ENCODE measurements at regions not wholly inside any gene's neighbourhood (a gene's known extent, or its start where the extent isn't known, plus 50 kb on each side); places are given as distances from the start of the nearest gene placed in this dataset.
"Not testable (repeated sequence)": the region's sequence is repeated elsewhere in the genome, so short reads cannot be mapped to it uniquely, and the experiment has no call there.

- H3K9me3 Mint-ChIP-seq = no peaks in the 10 kb centered on the region
- no peak overlapping the region for H3K27ac Mint-ChIP-seq
- peaks cover 9% of the 10 kb centered on the region for H3K4me1 Mint-ChIP-seq
- ATAC-seq (no peak), DNase-seq (no peak)
- peaks cover 2% of the 10 kb centered on the region for H3K27me3 Mint-ChIP-seq
- H3K4me3 Mint-ChIP-seq = no peak overlapping the region
- H3K36me3 Mint-ChIP-seq (ENCODE audit: low read depth) = no peaks in the 10 kb centered on the region
Observed at GRCh38 chr3:23709987-23710386, 95.8 kb upstream of the UBE2E1 start.

DNA sequence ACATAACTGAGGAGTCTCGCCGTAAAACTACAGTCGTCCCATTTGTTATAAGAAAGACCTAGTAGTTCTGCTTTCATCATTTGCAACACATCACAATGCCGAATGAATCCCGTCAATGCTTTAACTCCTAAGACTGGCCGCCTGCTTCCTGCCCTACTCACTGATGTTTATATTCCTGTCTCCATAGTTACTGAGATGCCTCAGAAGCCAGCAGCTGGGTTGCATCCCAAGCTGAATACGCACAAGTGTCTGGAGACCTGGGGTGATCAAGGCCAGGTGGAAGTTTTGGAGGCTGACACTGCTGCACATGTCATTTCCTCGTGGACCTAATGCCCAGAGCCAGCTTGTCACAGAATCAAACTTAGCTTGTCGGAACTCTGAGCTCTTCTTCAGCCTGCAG, 95.2 kb upstream of the UBE2E1 start:
- Mint-ChIP-seq H3K4me3 (no peak overlapping the region), H3K36me3 (ENCODE audit: low read depth) (no peaks in the 10 kb centered on the region), H3K9me3 (peaks cover 2% of the 10 kb centered on the region), H3K4me1 (peaks cover 9% of the 10 kb centered on the region), H3K27me3 (peaks cover 2% of the 10 kb centered on the region), H3K27ac (no peak overlapping the region)
- no peak for ATAC-seq
- no peak for DNase-seq

DNA sequence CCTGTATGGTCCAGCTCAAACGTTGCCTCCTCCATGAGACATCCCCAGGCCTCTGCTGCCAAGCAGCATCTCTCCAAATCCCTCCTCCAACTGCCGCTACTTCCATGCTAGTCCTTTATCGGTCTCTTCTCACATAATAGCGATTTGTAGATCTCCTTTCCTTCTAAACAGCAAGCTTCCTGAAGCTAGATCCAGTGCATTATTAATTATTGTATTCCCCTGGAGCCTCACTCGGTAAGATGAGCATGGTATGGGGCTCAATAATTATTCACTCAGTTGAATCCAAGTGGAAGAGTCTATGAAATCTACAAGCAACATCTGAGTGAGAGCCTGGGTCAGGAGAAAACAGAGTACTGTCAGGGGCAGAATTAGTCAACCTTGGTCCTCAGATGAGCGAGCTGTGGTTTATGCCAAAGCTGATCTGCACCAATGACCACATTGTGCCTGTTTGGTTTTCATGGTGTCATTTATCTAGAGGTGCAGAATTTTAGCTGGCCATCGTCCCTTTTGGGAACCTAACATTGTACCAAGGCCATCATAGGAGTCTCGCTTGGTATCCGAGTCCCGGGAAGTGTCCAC, 93.8 kb upstream of the UBE2E1 start:
- no peaks in the 10 kb centered on the region for H3K36me3 Mint-ChIP-seq (ENCODE audit: low read depth)

GRCh38 chr3:23712656-23713559, 92.8 kb upstream of the UBE2E1 start:
- H3K27ac Mint-ChIP-seq = no peak overlapping the region
- peaks cover 11% of the 10 kb centered on the region for H3K9me3 Mint-ChIP-seq
- ATAC-seq = no peak
- no peak for DNase-seq
- H3K4me1 Mint-ChIP-seq = peaks cover 3% of the 10 kb centered on the region
- no peaks in the 10 kb centered on the region for H3K36me3 Mint-ChIP-seq (ENCODE audit: low read depth)
- H3K27me3 Mint-ChIP-seq = peaks cover 2% of the 10 kb centered on the region
- H3K4me3 Mint-ChIP-seq = no peak overlapping the region

More for the DNA sequence above, 93.8 kb upstream of the UBE2E1 start:
- peaks cover 2% of the 10 kb centered on the region for H3K27me3 Mint-ChIP-seq
- DNase-seq (no peak), ATAC-seq (peak; percentile 65)
- peaks cover 4% of the 10 kb centered on the region for H3K4me1 Mint-ChIP-seq
- peaks cover 11% of the 10 kb centered on the region for H3K9me3 Mint-ChIP-seq
- no peak overlapping the region for H3K4me3 Mint-ChIP-seq
- H3K27ac Mint-ChIP-seq = no peak overlapping the region

DNA sequence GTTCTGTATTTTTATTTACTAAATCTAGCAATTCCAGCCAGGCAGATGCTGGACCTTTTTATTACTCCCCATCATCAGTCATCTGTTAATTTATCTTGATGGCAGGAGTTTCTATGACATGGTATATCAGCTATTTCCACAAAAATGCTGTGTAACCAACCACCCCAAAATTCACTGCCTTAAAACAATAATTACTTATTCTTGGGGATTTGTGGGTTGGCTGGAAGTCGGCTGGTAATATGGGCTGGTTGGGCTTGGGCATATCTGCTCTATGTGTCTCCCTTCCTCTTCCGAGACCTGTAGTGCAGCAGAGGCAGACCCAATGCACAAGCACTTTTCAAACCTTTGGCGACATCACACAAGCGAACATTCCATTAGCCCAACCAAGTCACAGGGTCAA, 92.1 kb upstream of the UBE2E1 start:
- no peaks in the 10 kb centered on the region for H3K36me3 Mint-ChIP-seq (ENCODE audit: low read depth)
- DNase-seq (no peak), ATAC-seq (no peak)
- no peak overlapping the region for H3K27ac Mint-ChIP-seq
- no peak overlapping the region for H3K4me3 Mint-ChIP-seq
- H3K9me3 Mint-ChIP-seq = peaks cover 11% of the 10 kb centered on the region
- peaks cover 2% of the 10 kb centered on the region for H3K27me3 Mint-ChIP-seq
- peaks cover 3% of the 10 kb centered on the region for H3K4me1 Mint-ChIP-seq

DNA sequence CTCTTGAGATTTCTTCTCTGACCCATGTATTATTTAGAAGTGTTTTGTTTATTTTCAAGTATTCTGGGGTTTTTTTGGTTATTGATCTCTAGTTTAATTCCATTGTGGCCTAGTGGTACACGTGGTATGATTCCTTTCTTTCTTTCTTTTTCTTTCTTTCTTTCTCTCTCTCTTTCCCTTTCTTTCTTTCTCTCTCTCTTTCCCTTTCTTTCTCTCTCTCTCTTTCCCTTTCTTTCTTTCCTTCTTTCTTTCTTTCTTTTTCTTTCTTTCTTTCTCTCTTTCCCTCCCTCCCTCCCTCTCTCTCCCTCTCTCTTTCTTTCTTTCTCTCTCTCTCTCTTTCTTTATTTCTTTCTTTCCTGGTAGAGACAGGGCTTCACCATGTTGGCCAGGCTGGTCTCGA, 85.7 kb upstream of the UBE2E1 start:
- H3K9me3 Mint-ChIP-seq = peaks cover 11% of the 10 kb centered on the region
- no peaks in the 10 kb centered on the region for H3K27me3 Mint-ChIP-seq
- H3K27ac Mint-ChIP-seq = no peak overlapping the region
- H3K4me1 Mint-ChIP-seq = no peaks in the 10 kb centered on the region
- H3K36me3 Mint-ChIP-seq (ENCODE audit: low read depth) = no peaks in the 10 kb centered on the region
- no peak overlapping the region for H3K4me3 Mint-ChIP-seq
- ATAC-seq (no peak), DNase-seq (no peak)

DNA sequence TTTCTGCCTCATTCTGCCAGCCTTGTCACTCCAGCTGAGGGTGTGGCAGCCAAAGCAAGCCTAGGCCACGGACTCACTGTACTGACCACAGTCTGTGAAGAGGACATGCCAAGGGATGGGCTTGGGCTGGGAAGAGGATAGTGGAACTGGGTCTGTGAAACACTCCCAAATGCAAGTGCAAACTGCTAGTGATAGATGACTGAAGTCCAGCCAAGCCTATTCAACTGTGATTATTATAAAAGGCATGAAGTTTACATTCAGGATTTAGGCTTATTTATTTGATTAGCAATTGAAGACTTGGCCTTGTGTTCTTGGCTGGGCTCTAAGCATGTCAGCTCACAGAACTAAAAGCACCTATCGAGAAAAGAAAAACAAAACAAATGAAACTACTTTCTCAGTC, 84.9 kb upstream of the UBE2E1 start:
- Mint-ChIP-seq H3K4me3 (no peak overlapping the region), H3K27ac (no peak overlapping the region), H3K36me3 (ENCODE audit: low read depth) (no peaks in the 10 kb centered on the region), H3K9me3 (peaks cover 6% of the 10 kb centered on the region), H3K27me3 (no peaks in the 10 kb centered on the region), H3K4me1 (no peaks in the 10 kb centered on the region)
- no peak for ATAC-seq
- DNase-seq = no peak

DNA sequence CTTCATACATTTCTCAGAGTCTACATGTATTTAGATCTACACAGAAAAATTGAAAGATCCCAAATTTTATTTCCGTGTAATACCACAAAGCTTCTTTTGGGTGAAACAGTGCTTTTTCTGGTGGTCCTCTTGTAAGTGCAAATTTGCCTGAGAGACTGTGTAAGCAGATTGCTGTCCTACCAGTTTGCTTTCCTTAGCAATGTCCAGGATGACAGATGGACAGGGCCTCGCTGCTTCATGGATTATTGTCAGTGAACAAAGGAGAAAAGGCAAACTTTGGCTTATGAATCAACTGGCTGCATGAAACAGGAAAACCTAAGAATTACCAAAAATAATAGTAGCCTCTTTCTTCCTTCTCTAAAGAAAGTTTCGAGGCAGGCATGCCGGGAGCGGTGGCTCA, 82.6 kb upstream of the UBE2E1 start:
- H3K9me3 Mint-ChIP-seq = no peaks in the 10 kb centered on the region
- ATAC-seq = no peak
- no peak overlapping the region for H3K27ac Mint-ChIP-seq
- H3K27me3 Mint-ChIP-seq = no peaks in the 10 kb centered on the region
- no peak for DNase-seq
- H3K36me3 Mint-ChIP-seq (ENCODE audit: low read depth) = no peaks in the 10 kb centered on the region
- H3K4me1 Mint-ChIP-seq = peaks cover 8% of the 10 kb centered on the region
- H3K4me3 Mint-ChIP-seq = no peak overlapping the region

- DNase-seq (no peak), ATAC-seq (no peak)
- H3K4me1 Mint-ChIP-seq = peaks cover 8% of the 10 kb centered on the region
- no peaks in the 10 kb centered on the region for H3K36me3 Mint-ChIP-seq (ENCODE audit: low read depth)
- no peak overlapping the region for H3K27ac Mint-ChIP-seq
- H3K4me3 Mint-ChIP-seq = no peak overlapping the region
- no peaks in the 10 kb centered on the region for H3K27me3 Mint-ChIP-seq
- H3K9me3 Mint-ChIP-seq = no peaks in the 10 kb centered on the region
Observed at GRCh38 chr3:23723930-23724329, 81.8 kb upstream of the UBE2E1 start.

GRCh38 chr3:23726811-23727548, 78.8 kb upstream of the UBE2E1 start:
- Mint-ChIP-seq H3K4me3 (no peak overlapping the region), H3K27ac (no peak overlapping the region), H3K4me1 (peaks cover 8% of the 10 kb centered on the region), H3K27me3 (no peaks in the 10 kb centered on the region), H3K9me3 (no peaks in the 10 kb centered on the region), H3K36me3 (ENCODE audit: low read depth) (no peaks in the 10 kb centered on the region)
- DNase-seq = no peak
- peak; percentile 65 for ATAC-seq

- Mint-ChIP-seq H3K36me3 (ENCODE audit: low read depth) (no peaks in the 10 kb centered on the region), H3K9me3 (no peaks in the 10 kb centered on the region), H3K27ac (no peak overlapping the region), H3K27me3 (peaks cover 2% of the 10 kb centered on the region), H3K4me3 (no peak overlapping the region), H3K4me1 (peaks cover 8% of the 10 kb centered on the region)
- no peak for DNase-seq
- no peak for ATAC-seq
Observed at GRCh38 chr3:23728601-23729117, 77.1 kb upstream of the UBE2E1 start.

GRCh38 chr3:23729362-23729761, 76.4 kb upstream of the UBE2E1 start:
- H3K36me3 Mint-ChIP-seq (ENCODE audit: low read depth); H3K27ac Mint-ChIP-seq; H3K4me1 Mint-ChIP-seq; H3K27me3 Mint-ChIP-seq; DNase-seq; H3K9me3 Mint-ChIP-seq; ATAC-seq; H3K4me3 Mint-ChIP-seq: not testable (repeated sequence)

GRCh38 chr3:23734481-23734880, 71.3 kb upstream of the UBE2E1 start:
- no peak for DNase-seq
- Mint-ChIP-seq H3K9me3 (no peaks in the 10 kb centered on the region), H3K27me3 (peaks cover 10% of the 10 kb centered on the region), H3K4me1 (peaks cover 5% of the 10 kb centered on the region), H3K27ac (no peak overlapping the region), H3K4me3 (no peak overlapping the region), H3K36me3 (ENCODE audit: low read depth) (no peaks in the 10 kb centered on the region)
- no peak for ATAC-seq

DNA sequence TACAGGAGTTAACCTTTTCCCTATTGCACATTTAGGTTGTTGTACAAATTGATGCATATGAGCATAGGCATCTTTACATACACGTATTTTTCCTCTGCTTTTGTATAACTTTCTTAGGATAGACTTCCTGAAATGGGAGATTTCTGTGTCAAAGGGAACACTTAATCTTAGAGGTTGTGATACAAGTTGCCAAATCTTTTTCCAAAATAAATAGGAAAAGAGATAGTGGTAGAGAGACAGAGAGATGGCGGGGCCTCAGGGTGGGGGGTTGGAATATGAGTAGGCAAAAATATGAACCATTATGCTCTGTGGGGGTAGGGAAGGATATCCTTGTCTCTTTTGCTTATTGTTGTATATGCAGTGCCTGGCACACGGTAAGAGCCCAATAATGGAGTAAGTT, 70.7 kb upstream of the UBE2E1 start:
- no peaks in the 10 kb centered on the region for H3K36me3 Mint-ChIP-seq (ENCODE audit: low read depth)
- H3K4me3 Mint-ChIP-seq = no peak overlapping the region
- H3K27ac Mint-ChIP-seq = no peak overlapping the region
- peaks cover 13% of the 10 kb centered on the region for H3K27me3 Mint-ChIP-seq
- no peak for DNase-seq
- H3K9me3 Mint-ChIP-seq = no peaks in the 10 kb centered on the region
- ATAC-seq = no peak
- peaks cover 9% of the 10 kb centered on the region for H3K4me1 Mint-ChIP-seq
